Left lobe of liver (tissue), 2 donors: ENCODE measurements at regions not wholly inside any gene's neighbourhood (a gene's known extent, or its start where the extent isn't known, plus 50 kb on each side); places are given as distances from the start of the nearest gene placed in this dataset.

Experiments used
- ATAC-seq: fragments of 200-7000 bp; cut with Tn5 transposase; one replicate; pipeline ENCODE4 v1.9.1; 2020; ENCODE audit warnings: mild to moderate bottlenecking, moderate library complexity
- DNase-seq: peaks from one replicate; pipeline ENCODE4 v3.0.0-alpha.2; 2020; ENCODE audit warnings: low spot score
- donor health status: DM: no; HTN: no; CAD: no; lungs with moderate emphysema.
- donor health status: DM: no; HTN: yes; CAD: no.

GRCh38 chr5:68429510-68429909, 214.0 kb downstream of the PIK3R1 start:
- DNase-seq = no peak
- no peak for ATAC-seq

GRCh38 chr5:68430279-68430678, 214.7 kb downstream of the PIK3R1 start:
- ATAC-seq = no peak
- DNase-seq = no peak

GRCh38 chr5:68431186-68431585, 215.6 kb downstream of the PIK3R1 start:
- DNase-seq = no peak
- no peak for ATAC-seq

- no peak for ATAC-seq
- DNase-seq = no peak
These were observed 216.2 kb downstream of the PIK3R1 start for GRCh38 chr5:68431601-68432337.

- no peak for DNase-seq
- no peak for ATAC-seq
These were observed 217.1 kb downstream of the PIK3R1 start for GRCh38 chr5:68432682-68433081.

- DNase-seq = no peak
- ATAC-seq = no peak
These were observed 218.0 kb downstream of the PIK3R1 start for GRCh38 chr5:68433526-68433922.

GRCh38 chr5:68433923-68434879, 218.6 kb downstream of the PIK3R1 start:
- DNase-seq (peak; percentile 60), ATAC-seq (peak; percentile 71)

GRCh38 chr5:68435611-68436010, 220.1 kb downstream of the PIK3R1 start:
- DNase-seq (no peak), ATAC-seq (peak; percentile 30)

- DNase-seq (no peak), ATAC-seq (no peak)
These were observed 221.3 kb downstream of the PIK3R1 start for GRCh38 chr5:68436686-68437520.

- ATAC-seq (no peak), DNase-seq (no peak)
These were observed 223.3 kb downstream of the PIK3R1 start for GRCh38 chr5:68438876-68439275.

- ATAC-seq = no peak
These were observed 224.7 kb downstream of the PIK3R1 start for GRCh38 chr5:68440245-68440644.

GRCh38 chr5:68440651-68441050, 225.1 kb downstream of the PIK3R1 start:
- no peak for ATAC-seq
- no peak for DNase-seq

More at GRCh38 chr5:68440245-68440644, 224.7 kb downstream of the PIK3R1 start:
- no peak for DNase-seq

- ATAC-seq (no peak), DNase-seq (no peak)
These were observed 225.9 kb downstream of the PIK3R1 start for GRCh38 chr5:68441309-68442073.

GRCh38 chr5:68443091-68443490, 227.5 kb downstream of the PIK3R1 start:
- no peak for ATAC-seq
- no peak for DNase-seq

- ATAC-seq (no peak), DNase-seq (no peak)
These were observed 228.5 kb downstream of the PIK3R1 start for GRCh38 chr5:68444048-68444447.

- no peak for ATAC-seq
- no peak for DNase-seq
These were observed 229.3 kb downstream of the PIK3R1 start for GRCh38 chr5:68444833-68445232.

GRCh38 chr5:68445257-68446069, 229.9 kb downstream of the PIK3R1 start:
- ATAC-seq (no peak), DNase-seq (no peak)

GRCh38 chr5:68446070-68446357, 230.5 kb downstream of the PIK3R1 start:
- DNase-seq = no peak
- no peak for ATAC-seq

GRCh38 chr5:68446487-68446894, 230.9 kb downstream of the PIK3R1 start:
- DNase-seq = no peak

More at GRCh38 chr5:68446487-68446894, 230.9 kb downstream of the PIK3R1 start:
- no peak for ATAC-seq
